ENCODE measurements at regions not wholly inside any gene's neighbourhood (a gene's known extent, or its start where the extent isn't known, plus 50 kb on each side); places are given as distances from the start of the nearest gene placed in this dataset.

DNA sequence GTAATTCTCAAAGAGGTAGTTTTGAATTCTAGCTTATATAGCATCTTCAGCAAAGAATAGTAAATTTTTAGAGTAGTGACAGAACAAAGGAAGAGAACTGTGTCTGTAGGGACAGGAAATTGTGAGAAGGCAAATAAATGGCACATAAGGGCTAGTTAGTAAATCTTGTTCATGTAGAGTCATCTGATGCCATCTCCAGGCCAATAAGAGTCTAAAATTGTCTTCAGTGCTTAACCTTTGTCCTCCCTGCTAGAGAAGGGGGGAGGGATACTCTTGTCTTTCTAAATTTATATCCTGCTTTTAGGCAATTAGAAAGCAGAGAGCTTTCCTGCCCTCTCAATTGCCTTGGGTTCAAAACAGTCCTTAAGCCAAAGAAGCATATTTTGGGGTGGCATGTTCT, 87.0 kb upstream of the DNAJC19 start:
- Mint-ChIP-seq H3K4me3 (no peak overlapping the region), H3K27ac (no peak overlapping the region), H3K4me1 (ENCODE audit: low read depth) (no peaks in the 10 kb centered on the region), H3K36me3 (ENCODE audit: low read depth) (peaks cover 4% of the 10 kb centered on the region), H3K27me3 (peaks cover 4% of the 10 kb centered on the region), H3K9me3 (peaks cover 16% of the 10 kb centered on the region)
- TF ChIP-seq, protein P1, sequence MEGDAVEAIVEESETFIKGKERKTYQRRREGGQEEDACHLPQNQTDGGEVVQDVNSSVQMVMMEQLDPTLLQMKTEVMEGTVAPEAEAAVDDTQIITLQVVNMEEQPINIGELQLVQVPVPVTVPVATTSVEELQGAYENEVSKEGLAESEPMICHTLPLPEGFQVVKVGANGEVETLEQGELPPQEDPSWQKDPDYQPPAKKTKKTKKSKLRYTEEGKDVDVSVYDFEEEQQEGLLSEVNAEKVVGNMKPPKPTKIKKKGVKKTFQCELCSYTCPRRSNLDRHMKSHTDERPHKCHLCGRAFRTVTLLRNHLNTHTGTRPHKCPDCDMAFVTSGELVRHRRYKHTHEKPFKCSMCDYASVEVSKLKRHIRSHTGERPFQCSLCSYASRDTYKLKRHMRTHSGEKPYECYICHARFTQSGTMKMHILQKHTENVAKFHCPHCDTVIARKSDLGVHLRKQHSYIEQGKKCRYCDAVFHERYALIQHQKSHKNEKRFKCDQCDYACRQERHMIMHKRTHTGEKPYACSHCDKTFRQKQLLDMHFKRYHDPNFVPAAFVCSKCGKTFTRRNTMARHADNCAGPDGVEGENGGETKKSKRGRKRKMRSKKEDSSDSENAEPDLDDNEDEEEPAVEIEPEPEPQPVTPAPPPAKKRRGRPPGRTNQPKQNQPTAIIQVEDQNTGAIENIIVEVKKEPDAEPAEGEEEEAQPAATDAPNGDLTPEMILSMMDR (IDR thresholded peaks at IDR 0.05) = no peak
- ATAC-seq (no peak), DNase-seq (no peak)
- intact Hi-C loops (cut with micrococcal nuclease) = no loop called here
- ChIA-PET POLR2A (no interaction called here), CTCF (no interaction called here)

DNA sequence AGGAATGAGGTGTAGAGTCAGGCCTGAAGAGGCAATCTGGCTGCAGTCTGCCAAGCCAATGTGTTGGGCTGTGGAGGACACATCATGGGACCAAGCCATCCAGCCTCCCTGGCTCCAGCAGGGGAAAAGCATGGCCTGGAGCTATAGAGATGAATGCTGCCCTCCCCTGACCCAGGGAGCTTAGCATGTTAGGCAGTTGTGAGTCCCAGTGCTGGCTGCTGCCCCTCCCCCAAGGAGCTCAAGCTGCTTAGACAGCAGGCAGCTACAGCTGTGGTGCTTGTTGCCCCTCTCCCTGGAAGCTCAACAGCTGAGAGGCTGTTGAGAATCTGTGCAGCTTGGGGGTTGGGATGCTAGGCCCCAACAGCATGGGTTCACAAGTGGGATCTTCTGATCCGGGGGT, 85.6 kb upstream of the DNAJC19 start:
- ChIA-PET POLR2A (no interaction called here), CTCF (no interaction called here)
- no peaks in the 10 kb centered on the region for H3K4me1 Mint-ChIP-seq (ENCODE audit: low read depth)
- ATAC-seq (no peak), DNase-seq (no peak)
- H3K36me3 Mint-ChIP-seq (ENCODE audit: low read depth) = peaks cover 4% of the 10 kb centered on the region
- no peak overlapping the region for H3K27ac Mint-ChIP-seq
- no peak overlapping the region for H3K4me3 Mint-ChIP-seq
- peaks cover 16% of the 10 kb centered on the region for H3K9me3 Mint-ChIP-seq
- peaks cover 4% of the 10 kb centered on the region for H3K27me3 Mint-ChIP-seq
- TF ChIP-seq, protein P1 (IDR thresholded peaks at IDR 0.05) = no peak
- intact Hi-C loops (cut with micrococcal nuclease) = no loop called here

DNA sequence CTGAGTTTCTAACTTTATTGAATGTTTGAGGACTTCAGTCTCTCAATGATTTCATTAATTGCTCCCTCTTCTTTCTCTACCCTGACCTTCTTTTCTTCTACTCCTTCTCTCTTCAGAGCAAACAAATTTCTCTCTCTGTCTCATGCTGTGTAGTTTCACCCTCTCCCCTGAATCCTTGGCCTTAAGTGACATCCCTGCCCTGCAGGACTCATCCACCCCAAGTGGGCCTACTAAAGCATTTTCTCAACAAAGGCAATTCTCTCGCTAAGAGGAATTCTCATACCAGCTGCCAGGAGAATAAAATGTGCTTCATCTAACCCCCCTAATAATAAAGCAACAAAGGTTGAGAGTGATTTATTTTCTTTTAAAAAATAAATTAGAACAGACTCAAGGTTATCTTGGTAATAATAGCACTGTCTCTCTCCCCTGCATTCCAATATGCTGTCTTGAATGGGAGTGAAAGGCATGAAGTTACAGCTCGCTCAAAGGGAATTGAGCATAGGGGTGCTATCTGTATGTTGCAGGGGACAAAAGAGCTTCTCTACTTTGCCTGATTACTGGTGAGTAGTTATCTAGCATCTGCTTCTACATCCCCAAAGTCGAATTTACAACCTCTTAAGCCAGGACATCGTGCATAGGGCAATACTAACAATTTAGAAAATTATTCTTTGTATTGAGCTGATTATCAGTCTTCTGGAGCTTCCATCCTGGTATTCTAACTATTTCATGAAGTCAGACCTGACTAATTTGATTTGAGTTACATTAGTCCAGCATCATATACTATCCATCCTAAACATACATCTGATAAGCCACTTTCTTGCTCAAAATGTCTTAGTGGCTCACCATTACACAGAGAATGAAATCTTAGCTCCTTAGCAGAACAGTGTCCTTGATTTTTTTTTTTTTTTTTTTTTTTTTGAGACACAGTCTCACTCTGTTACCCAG, 76.9 kb upstream of the DNAJC19 start:
- DNase-seq = no peak
- TF ChIP-seq, protein P1 (IDR thresholded peaks at IDR 0.05) = no peak
- Mint-ChIP-seq H3K27ac (no peak overlapping the region), H3K4me3 (no peak overlapping the region), H3K36me3 (ENCODE audit: low read depth) (no peaks in the 10 kb centered on the region), H3K4me1 (ENCODE audit: low read depth) (no peaks in the 10 kb centered on the region), H3K27me3 (no peaks in the 10 kb centered on the region), H3K9me3 (no peaks in the 10 kb centered on the region)
- intact Hi-C loops (cut with micrococcal nuclease) = no loop called here
- ChIA-PET POLR2A (no interaction called here), CTCF (no interaction called here)
- no peak for ATAC-seq

DNA sequence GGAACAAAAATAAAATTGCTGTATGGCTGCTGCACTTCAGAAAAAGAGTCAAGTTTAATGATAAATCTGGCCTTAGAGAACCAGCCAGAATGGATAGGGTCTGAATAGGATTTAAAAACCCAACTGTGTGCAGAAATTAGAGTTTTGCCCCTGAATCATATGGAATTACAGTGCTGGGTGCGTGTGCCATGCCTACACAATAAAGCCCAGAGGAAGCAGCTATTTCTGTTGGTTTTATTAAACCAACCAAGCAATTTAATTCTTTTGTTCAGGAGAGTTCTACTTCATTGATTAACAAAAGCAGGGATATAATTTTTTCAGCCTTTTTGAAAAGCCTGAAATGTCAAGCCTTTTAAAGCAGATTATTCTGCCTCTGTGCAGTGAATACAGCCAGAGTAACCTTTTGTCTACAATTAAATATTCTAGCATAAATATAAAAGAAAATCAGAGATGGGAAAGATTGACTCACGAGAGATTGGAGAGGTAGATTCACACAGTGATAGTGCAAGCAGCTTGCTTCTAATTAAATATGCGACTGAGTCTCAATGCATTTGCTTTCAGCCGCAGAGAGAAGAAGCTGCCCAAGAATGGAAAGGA, 66.7 kb upstream of the DNAJC19 start:
- no peak overlapping the region for H3K4me3 Mint-ChIP-seq

More for the DNA sequence above, 66.7 kb upstream of the DNAJC19 start:
- Mint-ChIP-seq H3K9me3 (no peaks in the 10 kb centered on the region), H3K27ac (no peak overlapping the region), H3K27me3 (no peaks in the 10 kb centered on the region), H3K36me3 (ENCODE audit: low read depth) (no peaks in the 10 kb centered on the region), H3K4me1 (ENCODE audit: low read depth) (no peaks in the 10 kb centered on the region)
- ATAC-seq (no peak), DNase-seq (no peak)
- intact Hi-C loops (cut with micrococcal nuclease) = no loop called here
- POLR2A ChIA-PET = interaction anchor here (0.7 kb wide), 1 partner anchor 49 kb away, joined by 3 read pairs; no protein-coding TSS in a partner anchor
- TF ChIP-seq, protein P1 (IDR thresholded peaks at IDR 0.05) = no peak
- CTCF ChIA-PET = interaction anchor here (1.4 kb wide), 1 partner anchor 9 kb away, joined by 3 read pairs; no protein-coding TSS in a partner anchor

Data from activated CD8-positive, alpha-beta T cell treated with anti-CD3 and anti-CD28 coated beads for 36 hours (primary cell).